ENCODE measurements at regions not wholly inside any gene's neighbourhood (a gene's known extent, or its start where the extent isn't known, plus 50 kb on each side); places are given as distances from the start of the nearest gene placed in this dataset.
"Not testable (repeated sequence)": the region's sequence is repeated elsewhere in the genome, so short reads cannot be mapped to it uniquely, and the experiment has no call there.

- H3K27ac ChIP-seq (ENCODE audit: low read depth, low read length), result no peak overlapping the region
- H3K9ac ChIP-seq (ENCODE audit: low read depth, low read length), result no peak overlapping the region
- peaks cover 18% of the 10 kb centered on the region for H3K36me3 ChIP-seq (ENCODE audit: control insufficient read depth, insufficient read depth, low read length)
- no peak overlapping the region for H3K4me3 ChIP-seq (ENCODE audit: low read depth, low read length)
- H3K27me3 ChIP-seq (ENCODE audit: control insufficient read depth, insufficient read depth, low read length), result no peaks in the 10 kb centered on the region
- no peaks in the 10 kb centered on the region for H3K9me3 ChIP-seq (ENCODE audit: control insufficient read depth, insufficient read depth, low read length)
- H3K4me1 ChIP-seq (ENCODE audit: control insufficient read depth, insufficient read depth, low read length), result 0 out of 2 replicates have a peak, but pooled peaks cover 4% of the 10 kb centered on the region
Observed at GRCh38 chr20:52081066-52081465, 110.5 kb downstream of the ZFP64 start.

DNA sequence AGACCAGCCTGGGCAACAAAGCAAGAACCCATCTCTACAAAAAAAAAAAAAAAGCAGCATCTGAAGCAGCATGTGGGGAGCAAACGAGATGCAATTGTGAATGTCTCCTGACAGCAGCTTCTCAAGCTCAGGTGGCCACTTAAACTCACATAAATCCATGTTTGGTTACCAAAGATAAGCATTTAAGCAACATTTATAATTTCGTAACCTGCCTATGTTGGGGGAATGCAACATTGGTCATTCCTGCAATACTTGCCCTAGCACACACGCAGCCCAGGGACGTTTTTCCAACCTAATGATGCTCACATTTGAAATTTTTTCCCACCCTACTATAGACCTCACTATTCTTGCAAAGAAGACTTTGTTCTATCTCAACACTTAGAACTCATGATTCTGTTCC lies 113.3 kb downstream of the ZFP64 start:
- H3K36me3 ChIP-seq (ENCODE audit: control insufficient read depth, insufficient read depth, low read length), result no peaks in the 10 kb centered on the region; the same call in 1 of the 2 replicates
- no peak overlapping the region for H3K4me3 ChIP-seq (ENCODE audit: low read depth, low read length)
- no peaks in the 10 kb centered on the region for H3K27me3 ChIP-seq (ENCODE audit: control insufficient read depth, insufficient read depth, low read length)
- no peaks in the 10 kb centered on the region for H3K9me3 ChIP-seq (ENCODE audit: control insufficient read depth, insufficient read depth, low read length)
- no peak overlapping the region for H3K27ac ChIP-seq (ENCODE audit: low read depth, low read length)
- H3K9ac ChIP-seq (ENCODE audit: low read depth, low read length), result no peak overlapping the region
- H3K4me1 ChIP-seq (ENCODE audit: control insufficient read depth, insufficient read depth, low read length), result 0 out of 2 replicates have a peak, but pooled peaks cover 4% of the 10 kb centered on the region

GRCh38 chr20:52076164-52076563 lies 115.4 kb downstream of the ZFP64 start:
- Histone ChIP-seq H3K9ac (ENCODE audit: low read depth, low read length) (no peak overlapping the region), H3K9me3 (ENCODE audit: control insufficient read depth, insufficient read depth, low read length) (no peaks in the 10 kb centered on the region), H3K4me1 (ENCODE audit: control insufficient read depth, insufficient read depth, low read length) (no peaks in the 10 kb centered on the region), H3K27ac (ENCODE audit: low read depth, low read length) (no peak overlapping the region), H3K4me3 (ENCODE audit: low read depth, low read length) (no peak overlapping the region), H3K36me3 (ENCODE audit: control insufficient read depth, insufficient read depth, low read length) (no peaks in the 10 kb centered on the region; the same call in 1 of the 2 replicates), H3K27me3 (ENCODE audit: control insufficient read depth, insufficient read depth, low read length) (no peaks in the 10 kb centered on the region)

- Histone ChIP-seq H3K4me1 (ENCODE audit: control insufficient read depth, insufficient read depth, low read length) (no peaks in the 10 kb centered on the region), H3K9ac (ENCODE audit: low read depth, low read length) (no peak overlapping the region), H3K4me3 (ENCODE audit: low read depth, low read length) (no peak overlapping the region), H3K9me3 (ENCODE audit: control insufficient read depth, insufficient read depth, low read length) (no peaks in the 10 kb centered on the region), H3K27me3 (ENCODE audit: control insufficient read depth, insufficient read depth, low read length) (no peaks in the 10 kb centered on the region), H3K27ac (ENCODE audit: low read depth, low read length) (no peak overlapping the region), H3K36me3 (ENCODE audit: control insufficient read depth, insufficient read depth, low read length) (no peaks in the 10 kb centered on the region; the same call in 1 of the 2 replicates)
Observed at GRCh38 chr20:52075400-52075799, 116.2 kb downstream of the ZFP64 start.

GRCh38 chr20:52071136-52071535 lies 120.4 kb downstream of the ZFP64 start:
- no peak overlapping the region for H3K27ac ChIP-seq (ENCODE audit: low read depth, low read length)
- peaks cover 5% of the 10 kb centered on the region; the same call in 1 of the 2 replicates for H3K4me1 ChIP-seq (ENCODE audit: control insufficient read depth, insufficient read depth, low read length)
- no peak overlapping the region for H3K9ac ChIP-seq (ENCODE audit: low read depth, low read length)
- no peak overlapping the region for H3K4me3 ChIP-seq (ENCODE audit: low read depth, low read length)
- no peaks in the 10 kb centered on the region for H3K9me3 ChIP-seq (ENCODE audit: control insufficient read depth, insufficient read depth, low read length)
- H3K27me3 ChIP-seq (ENCODE audit: control insufficient read depth, insufficient read depth, low read length), result no peaks in the 10 kb centered on the region
- H3K36me3 ChIP-seq (ENCODE audit: control insufficient read depth, insufficient read depth, low read length), result no peaks in the 10 kb centered on the region

GRCh38 chr20:52064931-52065330 lies 126.6 kb downstream of the ZFP64 start:
- H3K36me3 ChIP-seq (ENCODE audit: control insufficient read depth, insufficient read depth, low read length), result no peaks in the 10 kb centered on the region
- no peak overlapping the region for H3K9ac ChIP-seq (ENCODE audit: low read depth, low read length)
- H3K4me1 ChIP-seq (ENCODE audit: control insufficient read depth, insufficient read depth, low read length), result peaks cover 7% of the 10 kb centered on the region; the same call in 1 of the 2 replicates
- H3K9me3 ChIP-seq (ENCODE audit: control insufficient read depth, insufficient read depth, low read length), result no peaks in the 10 kb centered on the region
- no peak overlapping the region for H3K27ac ChIP-seq (ENCODE audit: low read depth, low read length)
- no peaks in the 10 kb centered on the region for H3K27me3 ChIP-seq (ENCODE audit: control insufficient read depth, insufficient read depth, low read length)
- no peak overlapping the region for H3K4me3 ChIP-seq (ENCODE audit: low read depth, low read length)

GRCh38 chr20:52062452-52063209 lies 128.9 kb downstream of the ZFP64 start:
- Histone ChIP-seq H3K27me3 (ENCODE audit: control insufficient read depth, insufficient read depth, low read length) (no peaks in the 10 kb centered on the region), H3K36me3 (ENCODE audit: control insufficient read depth, insufficient read depth, low read length) (no peaks in the 10 kb centered on the region), H3K27ac (ENCODE audit: low read depth, low read length) (no peak overlapping the region), H3K4me3 (ENCODE audit: low read depth, low read length) (no peak overlapping the region), H3K9me3 (ENCODE audit: control insufficient read depth, insufficient read depth, low read length) (no peaks in the 10 kb centered on the region), H3K4me1 (ENCODE audit: control insufficient read depth, insufficient read depth, low read length) (0 out of 2 replicates have a peak, but pooled peaks cover 2% of the 10 kb centered on the region), H3K9ac (ENCODE audit: low read depth, low read length) (no peak overlapping the region)

- Histone ChIP-seq H3K4me3 (ENCODE audit: low read depth, low read length) (no peak overlapping the region), H3K9me3 (ENCODE audit: control insufficient read depth, insufficient read depth, low read length) (peaks cover 8% of the 10 kb centered on the region; the same call in 1 of the 2 replicates), H3K4me1 (ENCODE audit: control insufficient read depth, insufficient read depth, low read length) (0 out of 2 replicates have a peak, but pooled peaks cover 2% of the 10 kb centered on the region), H3K36me3 (ENCODE audit: control insufficient read depth, insufficient read depth, low read length) (no peaks in the 10 kb centered on the region), H3K9ac (ENCODE audit: low read depth, low read length) (no peak overlapping the region), H3K27ac (ENCODE audit: low read depth, low read length) (no peak overlapping the region), H3K27me3 (ENCODE audit: control insufficient read depth, insufficient read depth, low read length) (no peaks in the 10 kb centered on the region)
Observed at GRCh38 chr20:52060794-52061714, 130.5 kb downstream of the ZFP64 start.

GRCh38 chr20:52057133-52057532 lies 134.4 kb downstream of the ZFP64 start:
- H3K36me3 ChIP-seq (ENCODE audit: control insufficient read depth, insufficient read depth, low read length); H3K27ac ChIP-seq (ENCODE audit: low read depth, low read length); H3K27me3 ChIP-seq (ENCODE audit: control insufficient read depth, insufficient read depth, low read length); H3K4me3 ChIP-seq (ENCODE audit: low read depth, low read length); H3K9me3 ChIP-seq (ENCODE audit: control insufficient read depth, insufficient read depth, low read length); H3K4me1 ChIP-seq (ENCODE audit: control insufficient read depth, insufficient read depth, low read length); H3K9ac ChIP-seq (ENCODE audit: low read depth, low read length): not testable (repeated sequence)

GRCh38 chr20:52056203-52057062 lies 135.1 kb downstream of the ZFP64 start:
- Histone ChIP-seq H3K4me1 (ENCODE audit: control insufficient read depth, insufficient read depth, low read length) (0 out of 2 replicates have a peak, but pooled peaks cover 2% of the 10 kb centered on the region), H3K9me3 (ENCODE audit: control insufficient read depth, insufficient read depth, low read length) (peaks cover 8% of the 10 kb centered on the region; the same call in 1 of the 2 replicates), H3K9ac (ENCODE audit: low read depth, low read length) (no peak overlapping the region), H3K27me3 (ENCODE audit: control insufficient read depth, insufficient read depth, low read length) (no peaks in the 10 kb centered on the region), H3K27ac (ENCODE audit: low read depth, low read length) (no peak overlapping the region), H3K4me3 (ENCODE audit: low read depth, low read length) (no peak overlapping the region), H3K36me3 (ENCODE audit: control insufficient read depth, insufficient read depth, low read length) (no peaks in the 10 kb centered on the region)
